Ramos (cell line): ENCODE measurements at regions not wholly inside any gene's neighbourhood (a gene's known extent, or its start where the extent isn't known, plus 50 kb on each side); places are given as distances from the start of the nearest gene placed in this dataset.

ENCODE experiments used
- in situ Hi-C: fragments of 300-500 bp; cut with MboI; formaldehyde crosslinking; loops from one replicate; pipeline ENCODE4 v1.14.3; 2022; ENCODE audit warnings: low sequenced_read_pairs; ENCODE audit not compliant: unreplicated experiment

GRCh38 chr7:81534446-81534845 lies 235.4 kb downstream of the HGF start:
- in situ Hi-C loops: no loop called here

GRCh38 chr7:81533931-81534330 lies 235.9 kb downstream of the HGF start:
- in situ Hi-C loops: no loop called here

GRCh38 chr7:81533426-81533825 lies 236.4 kb downstream of the HGF start:
- in situ Hi-C loops: no loop called here

GRCh38 chr7:81529785-81530184 lies 240.1 kb downstream of the HGF start:
- in situ Hi-C loops: no loop called here

GRCh38 chr7:81527651-81528050 lies 242.2 kb downstream of the HGF start:
- in situ Hi-C loops: no loop called here

- in situ Hi-C loops: no loop called here
These were observed 242.9 kb downstream of the HGF start for GRCh38 chr7:81526971-81527370.

- in situ Hi-C loops: no loop called here
These were observed 244.0 kb downstream of the HGF start for GRCh38 chr7:81525841-81526240.

- in situ Hi-C loops: no loop called here
These were observed 250.0 kb downstream of the HGF start for GRCh38 chr7:81519886-81520285.

GRCh38 chr7:81516898-81517297 lies 252.9 kb downstream of the HGF start:
- in situ Hi-C loops: no loop called here

GRCh38 chr7:81515009-81515408 lies 254.8 kb downstream of the HGF start:
- in situ Hi-C loops: no loop called here

- in situ Hi-C loops: no loop called here
These were observed 255.3 kb downstream of the HGF start for GRCh38 chr7:81514546-81514945.

GRCh38 chr7:81510122-81510521 lies 259.7 kb downstream of the HGF start:
- in situ Hi-C loops: no loop called here

GRCh38 chr7:81507221-81507620 lies 262.6 kb downstream of the HGF start:
- in situ Hi-C loops: no loop called here

GRCh38 chr7:81506609-81507008 lies 263.2 kb downstream of the HGF start:
- in situ Hi-C loops: no loop called here

GRCh38 chr7:81503771-81504170 lies 266.1 kb downstream of the HGF start:
- in situ Hi-C loops: no loop called here

GRCh38 chr7:81503336-81503735 lies 266.5 kb downstream of the HGF start:
- in situ Hi-C loops: no loop called here

- in situ Hi-C loops: no loop called here
These were observed 268.6 kb downstream of the HGF start for GRCh38 chr7:81501220-81501619.

GRCh38 chr7:81500631-81501030 lies 269.2 kb downstream of the HGF start:
- in situ Hi-C loops: no loop called here

GRCh38 chr7:81499262-81500116 lies 270.4 kb downstream of the HGF start:
- in situ Hi-C loops: loop anchor here (25.0 kb wide), 1 partner anchor 513 kb away; no protein-coding TSS in a partner anchor

- in situ Hi-C loops: loop anchor here (25.0 kb wide), 1 partner anchor 514 kb away; no protein-coding TSS in a partner anchor
These were observed 271.7 kb downstream of the HGF start for GRCh38 chr7:81498176-81498575.

- in situ Hi-C loops: loop anchor here (25.0 kb wide), 1 partner anchor 519 kb away; no protein-coding TSS in a partner anchor
These were observed 276.9 kb downstream of the HGF start for GRCh38 chr7:81492910-81493309.

- in situ Hi-C loops: loop anchor here (25.0 kb wide), 1 partner anchor 520 kb away; no protein-coding TSS in a partner anchor
These were observed 277.6 kb downstream of the HGF start for GRCh38 chr7:81492240-81492639.
